ENCODE measurements at regions not wholly inside any gene's neighbourhood (a gene's known extent, or its start where the extent isn't known, plus 50 kb on each side); places are given as distances from the start of the nearest gene placed in this dataset.

DNA sequence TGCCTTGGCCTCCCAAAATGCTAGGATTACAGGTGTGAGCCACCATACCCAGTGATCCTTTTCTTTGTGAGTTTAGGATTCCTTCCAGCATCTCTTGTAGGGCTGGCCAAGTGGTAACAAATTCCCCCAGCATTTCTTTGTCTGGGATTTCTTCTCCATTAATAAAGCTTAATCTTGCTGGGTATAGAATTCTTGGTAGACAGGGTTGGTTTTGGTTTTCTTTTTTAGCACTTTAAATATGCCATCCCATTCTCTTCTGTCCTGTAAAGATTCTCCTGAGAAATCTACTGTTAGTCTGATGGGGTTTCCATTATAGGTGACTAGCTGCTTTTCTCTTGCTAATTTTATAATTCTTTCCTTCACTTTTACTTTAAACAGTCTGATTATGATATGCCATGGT lies 173.0 kb upstream of the TOM1L1 start:
- H3K36me3 Mint-ChIP-seq (ENCODE audit: insufficient read depth, unreplicated experiment): no peaks in the 10 kb centered on the region

DNA sequence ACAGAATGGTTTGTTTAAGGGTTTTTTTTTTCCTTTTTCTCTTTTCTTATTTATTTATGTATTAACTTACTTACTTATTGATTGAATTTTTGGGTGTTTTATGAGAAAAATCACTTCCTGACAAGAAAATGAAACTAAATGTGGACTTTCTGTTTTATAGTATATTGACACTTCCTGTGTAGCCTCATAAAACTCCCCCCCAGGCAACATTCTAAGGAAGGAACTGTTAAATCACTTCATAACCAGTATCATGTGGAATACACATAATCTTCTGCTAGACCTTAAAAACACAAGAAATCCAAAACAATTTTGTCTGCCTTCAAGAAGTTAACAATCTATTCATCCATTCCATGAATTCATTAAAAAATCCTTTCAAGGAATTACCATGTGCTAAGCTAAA lies 164.1 kb upstream of the TOM1L1 start:
- no TSS peak for BruUV-seq (replicated peaks)
- Histone ChIP-seq H3K27me3 (replicated peaks; ENCODE audit: control insufficient read depth, insufficient read depth, low read length) (no peaks in the 10 kb centered on the region), H3K36me3 (ENCODE audit: control insufficient read depth, insufficient read depth, low read length) (no peaks in the 10 kb centered on the region), H3K9me3 (no peaks in the 10 kb centered on the region), H3K4me3 (ENCODE audit: low read depth, low read length) (no peak overlapping the region), H3K4me1 (no peaks in the 10 kb centered on the region)
- no peak for DNase-seq
- no peaks in the 10 kb centered on the region for H3K36me3 Mint-ChIP-seq (ENCODE audit: insufficient read depth, unreplicated experiment)
- H3K9me3 Mint-ChIP-seq (ENCODE audit: unreplicated experiment): peaks cover 4% of the 10 kb centered on the region
- peaks cover 8% of the 10 kb centered on the region for H3K27me3 Mint-ChIP-seq (ENCODE audit: insufficient read depth, unreplicated experiment)
- H3K4me3 Mint-ChIP-seq (ENCODE audit: unreplicated experiment): no peak overlapping the region
- ChIA-PET POLR2A (no interaction called here), CTCF (no interaction called here)
- intact Hi-C loops (cut with micrococcal nuclease; ENCODE audit: unreplicated experiment): no loop called here
- H3K27ac Mint-ChIP-seq (ENCODE audit: unreplicated experiment): no peak overlapping the region
- no peaks in the 10 kb centered on the region for H3K4me1 Mint-ChIP-seq (ENCODE audit: low read depth, unreplicated experiment)
- TF ChIP-seq, protein P1, sequence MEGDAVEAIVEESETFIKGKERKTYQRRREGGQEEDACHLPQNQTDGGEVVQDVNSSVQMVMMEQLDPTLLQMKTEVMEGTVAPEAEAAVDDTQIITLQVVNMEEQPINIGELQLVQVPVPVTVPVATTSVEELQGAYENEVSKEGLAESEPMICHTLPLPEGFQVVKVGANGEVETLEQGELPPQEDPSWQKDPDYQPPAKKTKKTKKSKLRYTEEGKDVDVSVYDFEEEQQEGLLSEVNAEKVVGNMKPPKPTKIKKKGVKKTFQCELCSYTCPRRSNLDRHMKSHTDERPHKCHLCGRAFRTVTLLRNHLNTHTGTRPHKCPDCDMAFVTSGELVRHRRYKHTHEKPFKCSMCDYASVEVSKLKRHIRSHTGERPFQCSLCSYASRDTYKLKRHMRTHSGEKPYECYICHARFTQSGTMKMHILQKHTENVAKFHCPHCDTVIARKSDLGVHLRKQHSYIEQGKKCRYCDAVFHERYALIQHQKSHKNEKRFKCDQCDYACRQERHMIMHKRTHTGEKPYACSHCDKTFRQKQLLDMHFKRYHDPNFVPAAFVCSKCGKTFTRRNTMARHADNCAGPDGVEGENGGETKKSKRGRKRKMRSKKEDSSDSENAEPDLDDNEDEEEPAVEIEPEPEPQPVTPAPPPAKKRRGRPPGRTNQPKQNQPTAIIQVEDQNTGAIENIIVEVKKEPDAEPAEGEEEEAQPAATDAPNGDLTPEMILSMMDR (IDR thresholded peaks at IDR 0.05; ENCODE audit: insufficient read depth in 1 of 2, low read depth in 1 of 2, low read length in 1 of 2, severe bottlenecking in 1 of 2, unreplicated experiment in 1 of 2): no peak

More for the DNA sequence above, 173.0 kb upstream of the TOM1L1 start:
- ChIA-PET POLR2A (no interaction called here), CTCF (no interaction called here)
- H3K4me1 Mint-ChIP-seq (ENCODE audit: low read depth, unreplicated experiment): no peaks in the 10 kb centered on the region
- Histone ChIP-seq H3K36me3 (ENCODE audit: control insufficient read depth, insufficient read depth, low read length) (no peaks in the 10 kb centered on the region), H3K4me3 (ENCODE audit: low read depth, low read length) (no peak overlapping the region), H3K9me3 (peaks cover 3% of the 10 kb centered on the region; the same call in 1 of the 2 replicates), H3K4me1 (no peaks in the 10 kb centered on the region), H3K27me3 (replicated peaks; ENCODE audit: control insufficient read depth, insufficient read depth, low read length) (no peaks in the 10 kb centered on the region)
- H3K4me3 Mint-ChIP-seq (ENCODE audit: unreplicated experiment): no peak overlapping the region
- TF ChIP-seq, protein P1 (IDR thresholded peaks at IDR 0.05; ENCODE audit: insufficient read depth in 1 of 2, low read depth in 1 of 2, low read length in 1 of 2, severe bottlenecking in 1 of 2, unreplicated experiment in 1 of 2): no peak
- intact Hi-C loops (cut with micrococcal nuclease; ENCODE audit: unreplicated experiment): no loop called here
- no peak for DNase-seq
- no peaks in the 10 kb centered on the region for H3K27me3 Mint-ChIP-seq (ENCODE audit: insufficient read depth, unreplicated experiment)
- no peak overlapping the region for H3K27ac Mint-ChIP-seq (ENCODE audit: unreplicated experiment)
- BruUV-seq (replicated peaks): no TSS peak
- H3K9me3 Mint-ChIP-seq (ENCODE audit: unreplicated experiment): peaks cover 50% of the 10 kb centered on the region

DNA sequence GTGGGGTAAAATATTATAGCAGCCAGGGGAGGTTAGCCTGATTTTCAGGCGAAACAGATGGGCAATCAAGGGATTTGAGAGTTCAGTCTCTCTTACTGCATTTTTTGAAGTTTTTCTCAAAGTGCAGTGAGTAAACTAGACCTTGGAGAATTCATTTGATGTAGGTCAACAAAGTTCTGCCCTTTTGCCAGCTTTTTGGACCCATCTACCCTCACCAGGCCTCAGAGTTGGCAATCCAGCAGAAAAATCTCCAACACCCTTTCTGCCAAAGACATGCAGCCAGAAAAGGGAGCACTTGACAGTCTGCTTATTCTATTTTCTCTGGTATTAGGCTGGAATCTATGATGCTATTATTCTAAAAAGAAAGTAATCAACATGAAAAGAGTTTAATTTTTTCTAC lies 162.2 kb upstream of the TOM1L1 start:
- BruUV-seq (replicated peaks): no TSS peak
- POLR2A ChIA-PET: no interaction called here
- no peaks in the 10 kb centered on the region for H3K36me3 Mint-ChIP-seq (ENCODE audit: insufficient read depth, unreplicated experiment)
- Histone ChIP-seq H3K4me3 (ENCODE audit: low read depth, low read length) (no peak overlapping the region), H3K9me3 (no peaks in the 10 kb centered on the region), H3K4me1 (no peaks in the 10 kb centered on the region), H3K27me3 (replicated peaks; ENCODE audit: control insufficient read depth, insufficient read depth, low read length) (no peaks in the 10 kb centered on the region), H3K36me3 (ENCODE audit: control insufficient read depth, insufficient read depth, low read length) (no peaks in the 10 kb centered on the region)
- intact Hi-C loops (cut with micrococcal nuclease; ENCODE audit: unreplicated experiment): no loop called here
- no peak overlapping the region for H3K27ac Mint-ChIP-seq (ENCODE audit: unreplicated experiment)
- H3K27me3 Mint-ChIP-seq (ENCODE audit: insufficient read depth, unreplicated experiment): peaks cover 8% of the 10 kb centered on the region
- no peak overlapping the region for H3K4me3 Mint-ChIP-seq (ENCODE audit: unreplicated experiment)
- CTCF ChIA-PET: no interaction called here
- peaks cover 2% of the 10 kb centered on the region for H3K9me3 Mint-ChIP-seq (ENCODE audit: unreplicated experiment)
- no peaks in the 10 kb centered on the region for H3K4me1 Mint-ChIP-seq (ENCODE audit: low read depth, unreplicated experiment)
- no peak for DNase-seq
- TF ChIP-seq, protein P1 (IDR thresholded peaks at IDR 0.05; ENCODE audit: insufficient read depth in 1 of 2, low read depth in 1 of 2, low read length in 1 of 2, severe bottlenecking in 1 of 2, unreplicated experiment in 1 of 2): no peak
